Osteocyte (in vitro differentiated cells): ENCODE measurements at regions not wholly inside any gene's neighbourhood (a gene's known extent, or its start where the extent isn't known, plus 50 kb on each side); places are given as distances from the start of the nearest gene placed in this dataset.

Source experiments
- DNase-seq: peaks from one replicate; pipeline ENCODE4 v3.0.0; 2021; ENCODE audit warnings: mixed read lengths; ENCODE audit not compliant: unreplicated experiment; ENCODE audit errors: extremely low spot score
- H3K27ac Mint-ChIP-seq: one replicate; pipeline ENCODE4 v1.8.0; 2021; ENCODE audit warnings: mild to moderate bottlenecking, mixed read lengths; ENCODE audit not compliant: unreplicated experiment
- H3K27me3 Mint-ChIP-seq: one replicate; pipeline ENCODE4 v1.8.0; 2021; ENCODE audit warnings: mixed read lengths; ENCODE audit not compliant: unreplicated experiment
- H3K36me3 Mint-ChIP-seq: one replicate; pipeline ENCODE4 v1.8.0; 2021; ENCODE audit warnings: mixed read lengths; ENCODE audit not compliant: unreplicated experiment
- H3K4me1 Mint-ChIP-seq: one replicate; pipeline ENCODE4 v1.8.0; 2021; ENCODE audit warnings: mixed read lengths; ENCODE audit not compliant: unreplicated experiment
- H3K4me3 Mint-ChIP-seq: one replicate; pipeline ENCODE4 v1.8.0; 2021; ENCODE audit warnings: mild to moderate bottlenecking, moderate library complexity, mixed read lengths; ENCODE audit not compliant: unreplicated experiment
- H3K9me3 Mint-ChIP-seq: one replicate; pipeline ENCODE4 v1.8.0; 2021; ENCODE audit warnings: mixed read lengths; ENCODE audit not compliant: unreplicated experiment
- TF ChIP-seq, protein P1 (sequence below): fragments of 200-600 bp; sonication (generic); IDR thresholded peaks from 2 replicates; pipeline ENCODE4 v1.5.0; 2021; ENCODE audit warnings: antibody characterized with exemption, mild to moderate bottlenecking, moderate library complexity

DNA sequence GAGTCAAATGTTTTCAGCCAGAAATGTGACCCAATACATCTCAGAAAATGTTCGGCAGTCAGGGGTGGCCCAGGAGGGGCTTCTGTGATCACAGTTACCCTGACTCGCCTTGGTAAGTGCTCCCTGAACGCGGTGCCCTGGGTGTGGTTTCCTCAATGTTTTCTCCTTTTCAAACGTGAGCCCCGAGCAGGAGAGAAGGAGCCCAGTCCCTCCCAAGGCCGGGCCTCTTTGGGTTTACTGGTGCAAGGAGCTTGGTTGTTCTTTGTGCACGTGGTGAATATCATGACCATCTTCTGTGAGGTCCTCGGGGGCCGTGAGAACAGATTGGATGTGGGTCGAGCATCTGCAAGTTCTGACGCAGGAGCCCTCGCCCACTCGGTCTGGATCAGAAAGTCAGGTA is 55.8 kb upstream of the VIPR2 start:
- Mint-ChIP-seq H3K4me3 (no peak overlapping the region), H3K36me3 (no peaks in the 10 kb centered on the region), H3K27me3 (no peaks in the 10 kb centered on the region), H3K9me3 (peaks cover 21% of the 10 kb centered on the region), H3K4me1 (no peaks in the 10 kb centered on the region), H3K27ac (no peak overlapping the region)
- TF ChIP-seq, protein P1, sequence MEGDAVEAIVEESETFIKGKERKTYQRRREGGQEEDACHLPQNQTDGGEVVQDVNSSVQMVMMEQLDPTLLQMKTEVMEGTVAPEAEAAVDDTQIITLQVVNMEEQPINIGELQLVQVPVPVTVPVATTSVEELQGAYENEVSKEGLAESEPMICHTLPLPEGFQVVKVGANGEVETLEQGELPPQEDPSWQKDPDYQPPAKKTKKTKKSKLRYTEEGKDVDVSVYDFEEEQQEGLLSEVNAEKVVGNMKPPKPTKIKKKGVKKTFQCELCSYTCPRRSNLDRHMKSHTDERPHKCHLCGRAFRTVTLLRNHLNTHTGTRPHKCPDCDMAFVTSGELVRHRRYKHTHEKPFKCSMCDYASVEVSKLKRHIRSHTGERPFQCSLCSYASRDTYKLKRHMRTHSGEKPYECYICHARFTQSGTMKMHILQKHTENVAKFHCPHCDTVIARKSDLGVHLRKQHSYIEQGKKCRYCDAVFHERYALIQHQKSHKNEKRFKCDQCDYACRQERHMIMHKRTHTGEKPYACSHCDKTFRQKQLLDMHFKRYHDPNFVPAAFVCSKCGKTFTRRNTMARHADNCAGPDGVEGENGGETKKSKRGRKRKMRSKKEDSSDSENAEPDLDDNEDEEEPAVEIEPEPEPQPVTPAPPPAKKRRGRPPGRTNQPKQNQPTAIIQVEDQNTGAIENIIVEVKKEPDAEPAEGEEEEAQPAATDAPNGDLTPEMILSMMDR = no peak
- DNase-seq = no peak

- Mint-ChIP-seq H3K27me3 (no peaks in the 10 kb centered on the region), H3K36me3 (no peaks in the 10 kb centered on the region), H3K27ac (no peak overlapping the region), H3K9me3 (peaks cover 6% of the 10 kb centered on the region), H3K4me3 (no peak overlapping the region), H3K4me1 (no peaks in the 10 kb centered on the region)
- TF ChIP-seq, protein P1 = no peak
- no peak for DNase-seq
Observed at GRCh38 chr7:159198016-159198724, 53.5 kb upstream of the VIPR2 start.

- Mint-ChIP-seq H3K4me3 (no peak overlapping the region), H3K9me3 (peaks cover 6% of the 10 kb centered on the region), H3K27me3 (no peaks in the 10 kb centered on the region), H3K4me1 (no peaks in the 10 kb centered on the region), H3K27ac (no peak overlapping the region), H3K36me3 (no peaks in the 10 kb centered on the region)
- no peak for DNase-seq
- TF ChIP-seq, protein P1 = no peak
Observed at GRCh38 chr7:159197066-159197975, 52.7 kb upstream of the VIPR2 start.

DNA sequence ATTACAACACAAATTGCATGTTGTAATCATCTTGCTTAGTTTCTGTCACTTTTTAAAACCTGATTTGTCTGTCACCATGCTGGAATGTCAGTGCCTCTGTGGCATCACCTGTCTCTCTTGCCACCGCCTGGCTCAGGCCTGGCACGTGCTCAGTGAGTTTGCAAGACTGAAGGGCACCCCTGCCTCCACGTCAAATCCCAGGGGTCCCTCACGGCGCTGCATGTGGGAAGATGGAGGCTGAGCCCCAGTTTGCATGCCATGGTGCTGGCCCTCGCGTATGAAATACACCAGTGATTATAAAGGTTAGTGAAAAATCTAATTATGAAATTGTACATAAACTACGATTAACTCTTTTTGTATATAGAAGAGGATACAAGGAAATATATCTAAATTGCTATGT is 51.9 kb upstream of the VIPR2 start:
- H3K4me1 Mint-ChIP-seq = no peaks in the 10 kb centered on the region
- no peak for DNase-seq
- TF ChIP-seq, protein P1 = no peak
- H3K4me3 Mint-ChIP-seq = no peak overlapping the region
- no peaks in the 10 kb centered on the region for H3K27me3 Mint-ChIP-seq
- H3K9me3 Mint-ChIP-seq = peaks cover 2% of the 10 kb centered on the region
- no peaks in the 10 kb centered on the region for H3K36me3 Mint-ChIP-seq
- no peak overlapping the region for H3K27ac Mint-ChIP-seq

GRCh38 chr7:159195946-159196345 is 51.3 kb upstream of the VIPR2 start:
- H3K36me3 Mint-ChIP-seq = no peaks in the 10 kb centered on the region
- TF ChIP-seq, protein P1 = no peak
- H3K9me3 Mint-ChIP-seq = no peaks in the 10 kb centered on the region
- no peaks in the 10 kb centered on the region for H3K27me3 Mint-ChIP-seq
- H3K4me1 Mint-ChIP-seq = no peaks in the 10 kb centered on the region
- H3K27ac Mint-ChIP-seq = no peak overlapping the region
- H3K4me3 Mint-ChIP-seq = no peak overlapping the region
- DNase-seq = no peak
